Osteoblast (primary cell): ENCODE measurements at regions not wholly inside any gene's neighbourhood (a gene's known extent, or its start where the extent isn't known, plus 50 kb on each side); places are given as distances from the start of the nearest gene placed in this dataset.

Source experiments
- DNase-seq: peaks from one replicate; pipeline ENCODE4 v3.0.0; 2011; ENCODE audit warnings: low spot score, mixed read lengths; ENCODE audit not compliant: insufficient read length; ENCODE audit errors: missing footprints
- H2AFZ ChIP-seq: 2 replicates; pipeline ENCODE4 v1.6.0; 2011; ENCODE audit warnings: mild to moderate bottlenecking, low read length
- H3K27ac ChIP-seq: 2 replicates; pipeline ENCODE4 v1.5.1; 2011; ENCODE audit warnings: mild to moderate bottlenecking, low read depth, low read length, moderate library complexity
- H3K27me3 ChIP-seq: 2 replicates; pipeline ENCODE4 v1.6.0; 2012; ENCODE audit warnings: mild to moderate bottlenecking, control low read depth, inconsistent platforms, low read length, moderate library complexity; ENCODE audit not compliant: insufficient read depth
- H3K36me3 ChIP-seq: 2 replicates; pipeline ENCODE4 v1.5.1; 2011; ENCODE audit warnings: mild to moderate bottlenecking, low read length, control low read depth, moderate library complexity; ENCODE audit not compliant: insufficient read depth
- H3K4me1 ChIP-seq: 2 replicates; pipeline ENCODE4 v1.5.1; 2011; ENCODE audit warnings: mild to moderate bottlenecking, low read length, control low read depth, moderate library complexity; ENCODE audit not compliant: insufficient read depth
- H3K4me2 ChIP-seq: 2 replicates; pipeline ENCODE4 v1.6.0; 2011; ENCODE audit warnings: mild to moderate bottlenecking, low read length; ENCODE audit not compliant: insufficient read depth
- H3K4me3 ChIP-seq: fragments of 200-600 bp; sonication (generic); 3 replicates; pipeline ENCODE4 v1.5.1; 2012; ENCODE audit warnings: mild to moderate bottlenecking, low read length, inconsistent platforms; ENCODE audit not compliant: insufficient read depth
- H3K79me2 ChIP-seq: 2 replicates; pipeline ENCODE4 v1.6.0; 2012; ENCODE audit warnings: mild to moderate bottlenecking, low read length, control low read depth, inconsistent platforms; ENCODE audit not compliant: insufficient read depth
- H3K9me3 ChIP-seq: 2 replicates; pipeline ENCODE4 v1.5.1; 2011; ENCODE audit warnings: low read depth, low read length, control low read depth
- H4K20me1 ChIP-seq: 2 replicates; pipeline ENCODE4 v1.6.0; 2012; ENCODE audit warnings: mild to moderate bottlenecking, low read length, control low read depth; ENCODE audit not compliant: insufficient read depth
- CTCF ChIP-seq: IDR thresholded peaks from 2 replicates; pipeline ENCODE4 v1.5.1; 2011; ENCODE audit warnings: mild to moderate bottlenecking, low read depth, low read length, moderate library complexity; ENCODE audit errors: extremely low read depth

- Histone ChIP-seq H3K4me1 (no peaks in the 10 kb centered on the region), H2AFZ (no peak overlapping the region), H3K79me2 (no peaks in the 10 kb centered on the region), H3K9me3 (no peaks in the 10 kb centered on the region), H3K27me3 (no peaks in the 10 kb centered on the region), H3K27ac (no peak overlapping the region), H4K20me1 (no peaks in the 10 kb centered on the region), H3K36me3 (no peaks in the 10 kb centered on the region), H3K4me3 (no peak overlapping the region), H3K4me2 (no peak overlapping the region)
- no peak for DNase-seq
- no peak for TF ChIP-seq CTCF
Measured at GRCh38 chr4:166512267-166512666, 639.2 kb downstream of the TLL1 start.

- no peak overlapping the region for H3K4me3 ChIP-seq
- no peaks in the 10 kb centered on the region for H3K27me3 ChIP-seq
- no peak overlapping the region for H2AFZ ChIP-seq
- no peak for TF ChIP-seq CTCF
- no peaks in the 10 kb centered on the region for H3K4me1 ChIP-seq
- no peaks in the 10 kb centered on the region for H4K20me1 ChIP-seq
- no peaks in the 10 kb centered on the region for H3K36me3 ChIP-seq
- no peak overlapping the region for H3K4me2 ChIP-seq
- DNase-seq: no peak
- no peaks in the 10 kb centered on the region for H3K9me3 ChIP-seq
- H3K27ac ChIP-seq: no peak overlapping the region
- H3K79me2 ChIP-seq: no peaks in the 10 kb centered on the region
Measured at GRCh38 chr4:166518315-166518714, 645.3 kb downstream of the TLL1 start.

GRCh38 chr4:166518776-166519175 lies 645.7 kb downstream of the TLL1 start:
- no peaks in the 10 kb centered on the region for H4K20me1 ChIP-seq
- DNase-seq: no peak
- no peak overlapping the region for H2AFZ ChIP-seq
- no peaks in the 10 kb centered on the region for H3K36me3 ChIP-seq
- no peak for TF ChIP-seq CTCF
- no peaks in the 10 kb centered on the region for H3K9me3 ChIP-seq
- H3K4me3 ChIP-seq: no peak overlapping the region
- H3K79me2 ChIP-seq: no peaks in the 10 kb centered on the region
- H3K4me1 ChIP-seq: no peaks in the 10 kb centered on the region
- H3K27me3 ChIP-seq: no peaks in the 10 kb centered on the region
- H3K27ac ChIP-seq: no peak overlapping the region
- no peak overlapping the region for H3K4me2 ChIP-seq

GRCh38 chr4:166519774-166520173 lies 646.7 kb downstream of the TLL1 start:
- H3K4me1 ChIP-seq: no peaks in the 10 kb centered on the region
- no peak overlapping the region for H2AFZ ChIP-seq
- H4K20me1 ChIP-seq: no peaks in the 10 kb centered on the region
- no peak for TF ChIP-seq CTCF
- no peaks in the 10 kb centered on the region for H3K27me3 ChIP-seq
- no peak overlapping the region for H3K4me2 ChIP-seq
- H3K27ac ChIP-seq: no peak overlapping the region
- H3K9me3 ChIP-seq: no peaks in the 10 kb centered on the region
- DNase-seq: no peak
- H3K4me3 ChIP-seq: no peak overlapping the region
- no peaks in the 10 kb centered on the region for H3K79me2 ChIP-seq
- H3K36me3 ChIP-seq: no peaks in the 10 kb centered on the region
